ENCODE measurements at regions not wholly inside any gene's neighbourhood (a gene's known extent, or its start where the extent isn't known, plus 50 kb on each side); places are given as distances from the start of the nearest gene placed in this dataset.
A peak's percentile ranks its signal among the peaks of the same experiment; 100 is the strongest.

GRCh38 chr9:89983411-89983810 is 378.6 kb downstream of the GADD45G start:
- no peak for DNase-seq

GRCh38 chr9:89984214-89984613 is 379.4 kb downstream of the GADD45G start:
- no peak for DNase-seq

GRCh38 chr9:89985068-89985467 is 380.3 kb downstream of the GADD45G start:
- no peak for DNase-seq

GRCh38 chr9:89986190-89986589 is 381.4 kb downstream of the GADD45G start:
- DNase-seq, result no peak

GRCh38 chr9:89988458-89988857 is 383.6 kb downstream of the GADD45G start:
- DNase-seq, result no peak

GRCh38 chr9:89991204-89991790 is 386.5 kb downstream of the GADD45G start:
- DNase-seq, result no peak

- no peak for DNase-seq
Measured at GRCh38 chr9:89992326-89993198, 387.8 kb downstream of the GADD45G start.

GRCh38 chr9:89993678-89994630 is 389.1 kb downstream of the GADD45G start:
- DNase-seq, result peak; percentile 51

- no peak for DNase-seq
Measured at GRCh38 chr9:89994988-89995613, 390.3 kb downstream of the GADD45G start.

GRCh38 chr9:89996116-89996515 is 391.3 kb downstream of the GADD45G start:
- no peak for DNase-seq

- DNase-seq, result no peak
Measured at GRCh38 chr9:89996773-89997172, 392.0 kb downstream of the GADD45G start.

GRCh38 chr9:89998633-89999032 is 393.8 kb downstream of the GADD45G start:
- no peak for DNase-seq

- no peak for DNase-seq
Measured at GRCh38 chr9:89999176-89999533, 394.3 kb downstream of the GADD45G start.

- peak; percentile 68 for DNase-seq
Measured at GRCh38 chr9:89999534-90000370, 394.9 kb downstream of the GADD45G start.

- no peak for DNase-seq
Measured at GRCh38 chr9:90000925-90001324, 396.1 kb downstream of the GADD45G start.

GRCh38 chr9:90001747-90002146 is 396.9 kb downstream of the GADD45G start:
- DNase-seq, result no peak

GRCh38 chr9:90002397-90003271 is 397.8 kb downstream of the GADD45G start:
- DNase-seq, result no peak

- no peak for DNase-seq
Measured at GRCh38 chr9:90005388-90005787, 400.6 kb downstream of the GADD45G start.

- DNase-seq, result no peak
Measured at GRCh38 chr9:90007516-90008440, 403.0 kb downstream of the GADD45G start.

- DNase-seq, result peak; percentile 27
Measured at GRCh38 chr9:90009447-90009846, 404.6 kb downstream of the GADD45G start.

Measured in CD4-positive, alpha-beta T cell treated with Interferon gamma for 1 hour (primary cell).